ENCODE measurements at regions not wholly inside any gene's neighbourhood (a gene's known extent, or its start where the extent isn't known, plus 50 kb on each side); places are given as distances from the start of the nearest gene placed in this dataset.

- FAIRE-seq, result no peak
Measured at GRCh38 chr22:48803948-48804810, 1023.5 kb downstream of the BRD1 start.

- FAIRE-seq, result no peak
Measured at GRCh38 chr22:48803171-48803947, 1024.3 kb downstream of the BRD1 start.

- no peak for FAIRE-seq
Measured at GRCh38 chr22:48802576-48802975, 1025.1 kb downstream of the BRD1 start.

- FAIRE-seq, result no peak
Measured at GRCh38 chr22:48800886-48801607, 1026.6 kb downstream of the BRD1 start.

GRCh38 chr22:48800036-48800885 lies 1027.4 kb downstream of the BRD1 start:
- no peak for FAIRE-seq

- no peak for FAIRE-seq
Measured at GRCh38 chr22:48799227-48799970, 1028.3 kb downstream of the BRD1 start.

- FAIRE-seq, result no peak
Measured at GRCh38 chr22:48798281-48799226, 1029.1 kb downstream of the BRD1 start.

GRCh38 chr22:48797731-48798130 lies 1029.9 kb downstream of the BRD1 start:
- FAIRE-seq, result no peak

GRCh38 chr22:48796310-48797015 lies 1031.2 kb downstream of the BRD1 start:
- FAIRE-seq, result no peak

- no peak for FAIRE-seq
Measured at GRCh38 chr22:48795664-48796063, 1032.0 kb downstream of the BRD1 start.

GRCh38 chr22:48794906-48795305 lies 1032.8 kb downstream of the BRD1 start:
- no peak for FAIRE-seq

- FAIRE-seq, result no peak
Measured at GRCh38 chr22:48793949-48794348, 1033.7 kb downstream of the BRD1 start.

- no peak for FAIRE-seq
Measured at GRCh38 chr22:48786679-48786996, 1041.0 kb downstream of the BRD1 start.

- no peak for FAIRE-seq
Measured at GRCh38 chr22:48785792-48786678, 1041.6 kb downstream of the BRD1 start.

GRCh38 chr22:48784701-48785503 lies 1042.8 kb downstream of the BRD1 start:
- FAIRE-seq, result no peak

GRCh38 chr22:48783821-48784266 lies 1043.8 kb downstream of the BRD1 start:
- no peak for FAIRE-seq

GRCh38 chr22:48782811-48783511 lies 1044.7 kb downstream of the BRD1 start:
- FAIRE-seq, result no peak
